ENCODE measurements at regions not wholly inside any gene's neighbourhood (a gene's known extent, or its start where the extent isn't known, plus 50 kb on each side); places are given as distances from the start of the nearest gene placed in this dataset.

DNA sequence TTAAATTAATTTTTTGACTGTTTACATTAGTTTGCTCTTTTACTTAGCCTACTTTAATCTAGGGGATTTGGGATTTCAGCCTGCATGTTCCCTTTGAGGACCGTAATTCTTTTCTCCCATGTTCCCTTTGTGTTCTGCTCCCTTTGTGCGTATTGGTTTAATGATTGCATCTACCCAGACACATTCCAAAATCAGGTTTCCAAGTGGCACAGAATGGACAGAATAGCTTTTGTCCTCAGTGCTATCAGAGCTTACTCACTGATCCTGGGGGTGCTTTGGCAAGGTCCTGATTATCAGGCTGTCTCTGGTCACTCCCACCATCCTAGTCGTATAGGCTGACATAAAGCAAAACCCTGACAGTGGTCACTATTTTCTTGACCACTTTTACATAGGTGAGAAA is 867.5 kb downstream of the TSN start:
- TF ChIP-seq CTCF (IDR thresholded peaks at IDR 0.05; ENCODE audit: low read depth, low read length), result no peak
- no peak for TF ChIP-seq EZH2phosphoT487 (IDR thresholded peaks at IDR 0.05; ENCODE audit: low read depth)

Measured in OCI-LY3 (cell line).